H1 (cell line): ENCODE measurements at regions not wholly inside any gene's neighbourhood (a gene's known extent, or its start where the extent isn't known, plus 50 kb on each side); places are given as distances from the start of the nearest gene placed in this dataset.

ENCODE experiments used
- FOSL1 ChIP-seq: IDR thresholded peaks from 2 replicates; pipeline ENCODE4 v1.6.1; 2011; ENCODE audit warnings: mild to moderate bottlenecking, low read depth, low read length, moderate library complexity; ENCODE audit not compliant: insufficient read depth
- KDM1A ChIP-seq: fragments of 200-600, 300-600 bp; sonication (generic); IDR thresholded peaks from 2 replicates; pipeline ENCODE4 v1.7.1; 2016; ENCODE audit warnings: mild to moderate bottlenecking, low read length, borderline replicate concordance
- SP4 ChIP-seq: IDR thresholded peaks from 2 replicates; pipeline ENCODE4 v1.6.1; 2012; ENCODE audit warnings: low read length, inconsistent platforms
- TCF12 ChIP-seq: IDR thresholded peaks from 2 replicates; pipeline ENCODE4 v1.6.1; 2011; ENCODE audit warnings: low read depth, mild to moderate bottlenecking, low read length

DNA sequence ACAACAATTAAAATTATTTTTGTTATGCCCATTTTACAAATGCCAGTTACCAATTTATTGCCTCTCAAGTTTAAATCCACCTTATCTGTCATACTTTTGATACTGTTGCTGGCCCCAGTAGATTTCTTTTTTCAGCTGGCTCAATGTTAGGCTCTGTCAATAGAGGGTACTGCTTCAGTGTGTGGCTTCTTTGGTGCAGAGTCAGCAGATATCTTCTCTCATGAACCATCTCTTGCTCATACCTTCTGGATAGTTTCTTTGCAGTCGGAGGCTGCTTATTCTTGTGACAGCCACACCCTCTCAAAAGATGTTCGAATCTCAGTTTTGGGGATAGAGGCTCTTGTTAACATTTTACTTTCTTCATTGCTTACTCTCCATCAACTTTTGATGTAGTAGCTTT, 849.9 kb upstream of the SEMA6A start (continued):
- no peak for TF ChIP-seq KDM1A
- TF ChIP-seq TCF12, result no peak
- TF ChIP-seq FOSL1, result no peak
- no peak for TF ChIP-seq SP4
